ENCODE measurements at regions not wholly inside any gene's neighbourhood (a gene's known extent, or its start where the extent isn't known, plus 50 kb on each side); places are given as distances from the start of the nearest gene placed in this dataset.

DNA sequence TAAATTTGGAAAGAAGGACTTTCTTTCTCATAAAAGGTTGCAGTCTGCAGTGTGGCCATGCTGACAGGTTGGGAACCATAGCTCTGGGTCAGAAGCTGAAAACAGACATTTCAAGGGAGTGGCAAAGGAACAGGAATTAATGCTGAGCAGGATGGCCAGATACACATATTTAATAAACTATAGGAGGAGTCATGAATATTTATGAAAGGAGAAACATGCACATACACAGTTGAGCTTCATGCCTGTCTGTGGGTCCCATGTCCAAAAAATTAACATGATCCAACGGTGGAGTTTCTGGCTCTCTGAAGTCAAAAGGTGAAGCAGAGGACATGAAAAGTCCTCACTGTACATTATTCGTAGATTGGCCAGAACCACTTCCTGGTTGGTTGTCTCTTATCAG is 2556.0 kb downstream of the PCDH9 start:
- TF ChIP-seq EZH2 (IDR thresholded peaks at IDR 0.05) (no peak), POLR2AphosphoS5 (IDR thresholded peaks at IDR 0.05; ENCODE audit: borderline replicate concordance, low read depth, low read length) (no peak)
